Central memory CD8-positive, alpha-beta T cell (primary cell): ENCODE measurements at regions not wholly inside any gene's neighbourhood (a gene's known extent, or its start where the extent isn't known, plus 50 kb on each side); places are given as distances from the start of the nearest gene placed in this dataset.

Experiments used
- ATAC-seq: fragments of 150-1000 bp; cut with Tn5 transposase; replicated peaks from 2 replicates; pipeline ENCODE4 v1.10.0; 2022; ENCODE audit warnings: mild to moderate bottlenecking, moderate FRiP score, moderate number of reproducible peaks; ENCODE audit not compliant: poor library complexity, severe bottlenecking; ENCODE audit errors: extremely low read depth
- DNase-seq, 2 donors: peaks; one replicate each; pipeline ENCODE4 v3.0.0; 2021; ENCODE audit warnings: low spot score in 2 of 2
- H3K27ac Mint-ChIP-seq: one replicate; pipeline ENCODE4 v1.8.0; 2022; ENCODE audit warnings: low read depth, mild to moderate bottlenecking, moderate library complexity, mixed read lengths
- H3K27me3 Mint-ChIP-seq: one replicate; pipeline ENCODE4 v1.8.0; 2022; ENCODE audit warnings: mixed read lengths
- H3K36me3 Mint-ChIP-seq: one replicate; pipeline ENCODE4 v1.8.0; 2022; ENCODE audit warnings: mild to moderate bottlenecking, moderate library complexity, mixed read lengths; ENCODE audit not compliant: insufficient read depth
- H3K4me1 Mint-ChIP-seq: one replicate; pipeline ENCODE4 v1.8.0; 2022; ENCODE audit warnings: mixed read lengths
- H3K4me3 Mint-ChIP-seq: one replicate; pipeline ENCODE4 v1.8.0; 2022; ENCODE audit warnings: mild to moderate bottlenecking, moderate library complexity, mixed read lengths
- H3K9me3 Mint-ChIP-seq: one replicate; pipeline ENCODE4 v1.8.0; 2022; ENCODE audit warnings: mixed read lengths

DNA sequence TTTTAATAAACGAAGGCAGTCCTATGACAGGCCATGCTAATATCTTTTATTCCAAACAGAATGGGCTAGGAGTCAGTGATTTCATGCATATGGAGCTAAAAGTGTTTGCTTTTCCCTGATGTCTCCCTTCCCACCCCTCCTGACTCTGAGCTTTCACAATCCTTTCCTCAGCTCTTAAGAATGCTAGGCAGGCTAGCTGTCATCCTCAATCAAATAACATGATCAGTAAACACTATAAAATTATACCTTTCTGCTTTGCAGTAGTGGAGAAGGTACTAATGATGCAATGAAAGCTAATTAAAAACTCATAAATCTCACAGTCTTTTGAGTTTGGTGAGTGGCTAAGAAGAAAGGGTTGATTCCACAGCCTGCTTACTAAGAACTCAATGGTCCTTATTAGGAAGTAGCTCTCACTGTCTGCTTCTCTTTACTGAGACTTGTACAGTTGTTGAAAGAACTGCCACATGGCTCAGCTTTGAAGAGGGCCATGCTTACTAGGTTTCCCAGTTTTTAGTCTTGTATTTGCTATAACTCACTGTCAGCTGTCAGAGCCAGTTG lies 250.9 kb upstream of the JAG1 start:
- DNase-seq (no peak), ATAC-seq (no peak)
- Mint-ChIP-seq H3K4me1 (no peaks in the 10 kb centered on the region), H3K4me3 (no peak overlapping the region), H3K9me3 (no peaks in the 10 kb centered on the region), H3K36me3 (no peaks in the 10 kb centered on the region), H3K27me3 (no peaks in the 10 kb centered on the region), H3K27ac (no peak overlapping the region)

DNA sequence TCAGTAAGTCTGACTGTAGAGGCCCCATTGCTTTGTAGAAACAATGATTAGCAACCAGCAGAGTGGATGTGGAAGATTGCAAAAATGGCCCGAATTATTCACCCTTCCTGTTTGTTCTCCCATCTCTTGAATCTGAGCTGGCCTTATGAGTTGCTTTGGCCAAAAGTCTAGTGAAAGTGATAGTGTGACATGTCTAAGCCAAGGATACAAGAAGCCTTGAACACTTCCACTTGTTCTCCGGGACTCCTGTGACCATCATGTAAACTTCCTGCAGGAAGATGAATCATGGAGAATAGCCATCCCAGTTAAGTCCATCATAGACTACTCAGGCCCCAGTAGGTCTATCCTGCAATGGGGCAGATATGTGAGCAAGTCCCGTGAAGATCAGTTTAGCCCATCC lies 252.0 kb upstream of the JAG1 start:
- DNase-seq (no peak), ATAC-seq (no peak)
- H3K4me3 Mint-ChIP-seq = no peak overlapping the region
- no peaks in the 10 kb centered on the region for H3K9me3 Mint-ChIP-seq
- no peaks in the 10 kb centered on the region for H3K27me3 Mint-ChIP-seq
- H3K4me1 Mint-ChIP-seq = no peaks in the 10 kb centered on the region
- no peaks in the 10 kb centered on the region for H3K36me3 Mint-ChIP-seq
- no peak overlapping the region for H3K27ac Mint-ChIP-seq

DNA sequence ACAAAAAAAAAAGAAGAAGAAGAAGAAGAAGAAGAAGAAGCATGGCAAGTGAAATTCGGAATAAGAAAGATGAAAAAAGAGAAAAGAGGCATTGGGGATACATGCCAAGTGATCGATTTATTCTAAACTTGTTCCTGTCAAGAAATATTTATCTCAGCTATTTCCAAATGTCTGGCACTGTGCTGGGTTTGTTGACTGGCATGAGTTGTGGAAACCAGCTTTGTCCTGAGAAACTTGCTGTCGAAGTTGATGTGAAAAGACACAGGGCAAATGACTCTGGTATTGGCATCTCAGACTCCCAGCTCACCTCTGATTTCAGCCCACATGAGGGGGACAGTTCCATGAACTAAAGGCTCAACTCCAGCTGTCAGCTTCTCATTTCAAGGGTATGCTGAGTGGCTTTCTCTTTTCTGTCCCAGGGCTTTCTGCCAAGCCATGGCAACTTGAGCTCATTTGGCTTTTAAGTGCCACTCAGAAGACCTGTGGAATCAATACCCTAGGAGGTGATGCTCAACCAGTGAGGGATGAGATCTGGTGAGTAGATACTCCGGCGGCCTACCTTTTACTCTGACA lies 253.3 kb upstream of the JAG1 start:
- peaks cover 10% of the 10 kb centered on the region for H3K9me3 Mint-ChIP-seq
- H3K4me3 Mint-ChIP-seq = no peak overlapping the region
- no peak overlapping the region for H3K27ac Mint-ChIP-seq
- DNase-seq (no peak), ATAC-seq (no peak)
- H3K27me3 Mint-ChIP-seq = no peaks in the 10 kb centered on the region
- H3K4me1 Mint-ChIP-seq = no peaks in the 10 kb centered on the region
- no peaks in the 10 kb centered on the region for H3K36me3 Mint-ChIP-seq

DNA sequence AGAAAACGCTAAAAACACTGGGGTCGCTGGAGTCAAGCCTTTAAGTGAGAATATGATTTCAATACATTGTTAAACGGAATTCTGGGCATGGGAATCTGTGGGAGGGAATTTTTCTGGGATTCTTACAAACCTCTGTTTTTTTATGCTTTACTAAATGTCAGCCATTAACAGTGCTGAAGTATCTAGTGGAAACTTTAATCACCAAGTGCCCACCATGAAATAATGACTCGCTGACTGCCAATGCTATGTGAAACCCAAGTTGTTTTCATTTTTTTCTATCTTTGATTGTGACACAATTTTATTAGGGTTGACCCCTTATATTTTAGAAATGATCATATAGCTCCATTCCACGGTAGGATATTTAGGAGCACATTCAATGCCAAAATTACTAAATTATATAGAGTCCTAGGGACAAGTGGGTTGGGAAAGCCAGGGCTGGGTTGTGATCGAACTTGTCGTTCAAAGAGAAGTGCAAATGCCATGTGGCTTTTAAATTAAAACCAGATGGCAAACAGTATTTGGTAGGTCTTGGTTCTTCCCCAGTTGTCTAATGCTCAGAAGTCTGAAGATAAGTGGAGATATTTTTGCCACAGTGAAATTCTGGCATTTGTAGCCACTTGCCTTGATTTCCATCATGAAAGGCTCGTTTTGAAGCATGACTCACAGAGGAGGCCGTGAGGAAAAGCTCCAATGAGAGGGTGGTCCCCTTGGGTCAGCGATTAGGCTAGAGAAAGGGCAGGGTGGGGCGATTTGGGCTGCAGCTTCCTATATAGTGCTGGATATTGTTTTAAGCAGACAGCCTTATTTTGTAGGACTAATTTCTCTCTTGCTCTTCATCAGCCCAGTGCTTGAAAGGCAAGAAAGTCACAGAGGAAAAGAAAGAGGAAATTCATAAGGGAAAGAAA lies 254.4 kb upstream of the JAG1 start:
- ATAC-seq = no peak
- DNase-seq = no peak
- Mint-ChIP-seq H3K4me3 (no peak overlapping the region), H3K36me3 (no peaks in the 10 kb centered on the region), H3K4me1 (no peaks in the 10 kb centered on the region), H3K9me3 (peaks cover 10% of the 10 kb centered on the region), H3K27me3 (no peaks in the 10 kb centered on the region), H3K27ac (no peak overlapping the region)

DNA sequence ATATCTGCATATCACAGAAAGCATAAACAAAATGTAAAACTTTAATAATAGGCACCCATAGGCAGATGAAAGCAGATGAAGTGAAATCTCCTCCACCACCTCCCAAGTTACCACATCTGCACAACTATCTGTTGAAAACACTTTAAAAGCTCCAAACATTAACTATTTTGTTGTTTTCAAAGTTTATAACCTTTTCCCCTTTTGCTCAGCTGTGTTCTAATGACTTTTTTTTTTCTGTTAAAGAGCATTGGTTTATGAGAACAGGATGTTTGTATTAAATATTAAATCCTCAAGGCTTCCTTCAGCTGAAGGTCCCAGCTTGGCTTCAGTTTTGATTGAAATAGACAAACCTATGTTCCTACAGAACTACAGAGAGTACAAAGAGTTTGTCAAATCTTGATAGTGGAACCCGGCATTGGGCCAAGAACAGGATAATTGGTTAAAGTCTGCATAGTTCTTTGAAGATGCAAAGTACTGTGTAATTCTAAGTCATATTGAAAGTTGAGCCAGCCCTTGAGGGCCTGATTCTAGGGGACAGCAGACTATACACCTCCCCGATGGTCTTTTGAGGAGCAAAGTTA lies 255.1 kb upstream of the JAG1 start:
- Mint-ChIP-seq H3K4me3 (no peak overlapping the region), H3K9me3 (peaks cover 10% of the 10 kb centered on the region), H3K27ac (no peak overlapping the region), H3K36me3 (no peaks in the 10 kb centered on the region), H3K27me3 (no peaks in the 10 kb centered on the region), H3K4me1 (no peaks in the 10 kb centered on the region)
- no peak for DNase-seq
- no peak for ATAC-seq

DNA sequence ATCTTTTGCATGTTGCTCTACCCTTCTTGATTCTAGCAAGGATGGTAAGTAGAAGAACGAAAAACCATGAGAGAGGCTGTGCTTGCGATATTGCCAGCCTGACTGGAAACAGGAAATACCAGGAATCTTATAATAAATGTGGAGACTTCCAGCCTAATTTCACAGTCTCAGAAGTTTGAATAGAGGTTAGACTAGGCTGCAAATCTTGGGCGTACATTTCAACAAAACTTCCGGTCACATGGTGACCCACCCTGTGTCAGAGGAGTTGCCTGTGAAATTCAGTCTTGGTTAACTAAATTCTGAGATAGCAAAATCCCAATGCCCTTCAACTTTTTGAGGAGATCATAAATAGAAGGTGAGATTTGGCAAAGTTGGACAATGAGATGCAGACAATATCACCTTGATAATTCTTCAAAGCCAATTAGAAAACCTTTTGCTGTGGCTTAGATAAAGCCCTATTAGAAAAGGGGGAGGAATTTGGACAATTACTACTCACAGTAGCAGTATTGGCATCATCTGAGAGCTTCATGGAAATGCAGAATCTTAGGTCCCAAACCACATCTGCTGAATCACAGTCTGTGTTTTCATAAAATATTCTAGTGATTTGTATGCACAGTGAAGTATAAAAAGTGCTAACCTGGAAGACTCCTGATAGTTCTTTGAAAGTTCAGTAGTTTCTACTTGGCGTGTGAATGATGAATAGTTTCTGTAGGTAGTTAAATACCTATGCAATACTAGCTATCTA lies 262.0 kb upstream of the JAG1 start:
- no peak overlapping the region for H3K4me3 Mint-ChIP-seq
- no peaks in the 10 kb centered on the region for H3K36me3 Mint-ChIP-seq
- no peak for ATAC-seq
- no peak overlapping the region for H3K27ac Mint-ChIP-seq
- no peaks in the 10 kb centered on the region for H3K4me1 Mint-ChIP-seq
- H3K9me3 Mint-ChIP-seq = peaks cover 15% of the 10 kb centered on the region
- no peaks in the 10 kb centered on the region for H3K27me3 Mint-ChIP-seq
- no peak for DNase-seq

DNA sequence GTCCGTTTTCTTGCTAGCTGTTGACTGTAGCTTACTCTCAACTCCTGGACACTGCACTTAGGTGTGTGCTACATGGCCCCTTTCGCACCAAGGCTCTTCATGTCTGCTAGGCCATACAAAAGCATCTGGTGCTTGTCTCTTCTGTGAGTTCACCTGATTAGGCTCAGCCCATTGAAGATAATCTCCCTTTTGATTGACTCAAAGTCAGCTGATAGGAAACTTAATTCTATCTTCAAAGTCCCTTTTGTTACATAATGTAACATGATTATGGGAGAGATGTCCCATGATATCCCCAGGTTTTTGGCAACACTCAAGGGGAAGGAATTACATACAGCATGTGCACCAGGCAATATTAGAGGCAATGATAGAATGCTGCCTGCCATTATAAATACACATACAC lies 263.0 kb upstream of the JAG1 start:
- no peak overlapping the region for H3K4me3 Mint-ChIP-seq
- no peak for ATAC-seq
- no peak overlapping the region for H3K27ac Mint-ChIP-seq
- no peaks in the 10 kb centered on the region for H3K4me1 Mint-ChIP-seq
- peaks cover 14% of the 10 kb centered on the region for H3K9me3 Mint-ChIP-seq
- DNase-seq = no peak
- H3K36me3 Mint-ChIP-seq = no peaks in the 10 kb centered on the region
- no peaks in the 10 kb centered on the region for H3K27me3 Mint-ChIP-seq

DNA sequence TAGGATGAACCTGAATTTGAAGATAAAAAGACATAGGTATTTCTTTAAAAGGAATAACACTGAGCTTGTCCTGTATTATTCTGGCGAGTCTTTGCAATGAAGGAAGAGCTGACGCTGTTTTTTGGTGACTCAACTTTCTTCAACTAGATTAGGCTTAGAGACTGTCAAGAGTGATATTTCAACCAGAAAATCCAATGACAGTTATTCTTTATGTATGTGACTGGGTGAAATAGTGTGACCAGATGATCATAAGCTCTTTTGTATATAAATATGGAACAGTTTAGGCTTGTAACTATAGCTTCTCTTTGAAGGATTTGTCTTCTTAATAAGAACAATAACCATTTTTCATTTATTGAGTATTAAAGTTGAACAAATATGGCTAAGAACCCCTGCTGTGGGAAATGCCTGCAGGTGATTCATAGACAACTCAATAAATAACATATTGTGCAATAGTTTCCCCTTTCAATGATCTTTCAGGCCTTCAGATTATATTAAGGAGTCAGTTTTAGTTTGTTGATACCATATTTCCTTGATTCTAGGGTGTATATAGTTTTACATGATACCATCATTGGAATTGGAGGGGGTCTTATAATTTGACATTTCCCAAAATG lies 265.6 kb upstream of the JAG1 start:
- no peak for DNase-seq
- H3K9me3 Mint-ChIP-seq = peaks cover 19% of the 10 kb centered on the region
- ATAC-seq = no peak
- H3K4me3 Mint-ChIP-seq = no peak overlapping the region
- H3K4me1 Mint-ChIP-seq = no peaks in the 10 kb centered on the region
- no peaks in the 10 kb centered on the region for H3K36me3 Mint-ChIP-seq
- no peaks in the 10 kb centered on the region for H3K27me3 Mint-ChIP-seq
- no peak overlapping the region for H3K27ac Mint-ChIP-seq

DNA sequence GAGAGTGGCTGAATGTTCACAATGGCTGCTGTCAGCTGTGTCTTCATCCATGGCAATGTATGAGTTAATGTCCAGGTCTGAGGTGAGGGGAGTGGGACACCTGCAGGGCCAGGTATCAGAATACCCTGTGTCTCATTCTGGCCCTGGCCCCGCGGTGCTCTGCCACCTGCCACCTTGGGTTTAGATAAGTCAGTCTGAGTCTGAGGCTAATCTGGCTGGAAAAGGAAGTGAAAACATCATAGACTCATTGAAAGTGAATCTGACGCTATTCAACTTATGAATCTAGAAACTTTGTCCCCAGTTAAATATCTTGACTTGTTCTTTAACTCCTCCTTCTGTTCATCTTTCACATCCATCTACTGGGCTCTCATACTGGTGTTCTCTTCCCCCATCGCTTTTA lies 267.1 kb upstream of the JAG1 start:
- no peak for ATAC-seq
- Mint-ChIP-seq H3K27ac (no peak overlapping the region), H3K36me3 (no peaks in the 10 kb centered on the region), H3K4me1 (no peaks in the 10 kb centered on the region), H3K9me3 (peaks cover 19% of the 10 kb centered on the region), H3K4me3 (no peak overlapping the region), H3K27me3 (no peaks in the 10 kb centered on the region)
- DNase-seq = no peak

DNA sequence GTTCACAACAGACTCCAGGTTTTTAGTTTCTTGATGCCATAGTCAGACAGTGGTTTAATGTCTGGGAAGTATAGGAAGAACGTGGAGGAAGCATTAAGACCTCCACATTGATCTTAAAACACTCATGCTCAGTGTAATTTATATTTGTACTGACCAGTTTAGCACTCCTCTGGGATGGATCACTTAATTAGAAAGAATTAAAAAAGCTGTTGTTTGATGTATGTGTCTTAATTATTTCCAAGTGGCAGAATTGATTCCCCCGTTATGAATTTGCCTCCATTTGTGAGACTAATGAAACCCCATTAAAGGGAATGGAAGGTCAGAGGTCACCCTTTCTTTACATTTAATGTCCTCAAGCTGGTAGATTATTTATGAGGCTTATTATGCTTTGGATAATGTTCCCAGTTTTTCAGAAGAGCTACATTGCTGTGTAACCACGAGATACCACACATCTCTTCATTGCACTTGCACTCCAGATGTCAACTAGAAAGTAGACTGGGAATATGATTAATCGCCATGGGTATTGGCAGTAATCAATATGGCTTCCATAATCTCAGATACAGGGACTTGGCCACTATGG lies 270.0 kb upstream of the JAG1 start:
- no peak overlapping the region for H3K27ac Mint-ChIP-seq
- H3K27me3 Mint-ChIP-seq = no peaks in the 10 kb centered on the region
- H3K36me3 Mint-ChIP-seq = no peaks in the 10 kb centered on the region
- no peak for DNase-seq
- no peaks in the 10 kb centered on the region for H3K4me1 Mint-ChIP-seq
- H3K9me3 Mint-ChIP-seq = peaks cover 24% of the 10 kb centered on the region
- no peak for ATAC-seq
- H3K4me3 Mint-ChIP-seq = no peak overlapping the region

DNA sequence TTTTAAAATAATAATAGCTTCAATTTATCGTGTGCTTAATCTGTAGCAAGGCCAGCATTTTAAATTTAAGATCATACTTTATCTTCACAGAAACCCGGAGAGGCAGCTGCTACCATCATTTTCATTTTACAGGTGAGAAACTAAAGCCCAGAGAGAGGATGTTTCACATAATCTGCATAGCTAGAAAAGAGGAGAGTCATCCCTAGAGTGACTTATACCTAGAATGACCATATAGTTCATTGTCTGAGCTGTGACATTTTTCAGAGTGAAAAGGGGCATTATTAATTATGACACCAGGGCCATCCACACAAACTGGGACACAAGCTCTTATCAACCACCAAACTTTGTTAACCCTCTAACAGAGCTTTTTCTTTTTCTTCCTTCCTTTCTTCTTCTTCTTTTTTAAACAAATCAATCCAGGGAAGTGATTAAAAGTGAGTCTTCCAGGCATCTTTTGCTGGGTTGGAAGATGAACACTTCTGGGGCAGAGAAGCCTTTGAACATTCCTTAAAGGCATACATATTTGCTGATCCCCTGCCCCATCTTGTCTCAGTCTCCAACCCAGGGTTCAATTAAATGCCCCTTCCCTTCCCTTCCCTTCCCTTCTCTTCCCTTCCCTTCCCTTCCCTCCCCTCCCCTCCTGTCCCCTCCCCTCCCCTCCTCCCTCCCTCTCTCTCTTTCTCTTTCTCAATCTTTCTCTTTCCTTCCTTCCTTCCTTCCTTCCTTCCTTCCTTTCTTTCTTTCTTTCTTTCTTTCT lies 272.5 kb upstream of the JAG1 start:
- Mint-ChIP-seq H3K4me3 (no peak overlapping the region), H3K27ac (no peak overlapping the region), H3K27me3 (no peaks in the 10 kb centered on the region), H3K4me1 (no peaks in the 10 kb centered on the region), H3K36me3 (no peaks in the 10 kb centered on the region), H3K9me3 (peaks cover 16% of the 10 kb centered on the region)
- no peak for DNase-seq
- ATAC-seq = no peak
